SK-N-SH (cell line): ENCODE measurements at regions not wholly inside any gene's neighbourhood (a gene's known extent, or its start where the extent isn't known, plus 50 kb on each side); places are given as distances from the start of the nearest gene placed in this dataset.

ENCODE experiments used
- CTCF ChIA-PET: fragments of 300-600, 350-600 bp; formaldehyde crosslinking; extraction: SDS; loops from one replicate; lab custom pipeline; 2021; lab: Yijun Ruan, JAX
- POLR2A ChIA-PET: fragments of 350-600 bp; sonication (Branson Sonifier 250); formaldehyde crosslinking; extraction: SDS; loops from one replicate; lab custom pipeline; 2020; ENCODE audit warnings: antibody characterized with exemption, inconsistent platforms; lab: Yijun Ruan, JAX
- DNase-seq: peaks from one replicate; pipeline ENCODE4 v3.0.0; 2012
- H2AFZ ChIP-seq: fragments of 200-600 bp; sonication (generic); 2 replicates; pipeline ENCODE4 v1.8.1; 2016; ENCODE audit warnings: antibody characterized with exemption, mild to moderate bottlenecking, low read depth
- H3F3A ChIP-seq: fragments of 200-600 bp; sonication (generic); replicated peaks from 2 replicates; pipeline ENCODE3; 2016; ENCODE audit warnings: antibody characterized with exemption, mild to moderate bottlenecking; ENCODE audit not compliant: insufficient read depth
- H3K27ac ChIP-seq, 2 experiments: fragments of 200-500 bp in 1 of 2; fragments of 200-600 bp in 1 of 2; sonication (Bioruptor generic) in 1 of 2; sonication (generic), shearing (Covaris generic) in 1 of 2; 2 replicates each; pipeline versions ENCODE4 v1.5.1 to v1.6.1; 2014 to 2016; ENCODE audit warnings: low read depth in 2 of 2, inconsistent platforms in 1 of 2, low read length in 1 of 2, mild to moderate bottlenecking in 1 of 2, mixed read lengths in 1 of 2
- H3K27me3 ChIP-seq: fragments of 200-600 bp; sonication (generic), shearing (Covaris generic); 2 replicates; pipeline ENCODE4 v1.6.1; 2016; ENCODE audit warnings: mixed run types; ENCODE audit not compliant: insufficient read depth
- H3K36me3 ChIP-seq, 2 experiments: fragments of 200-500 bp in 1 of 2; fragments of 200-600 bp in 1 of 2; sonication (Bioruptor generic) in 1 of 2; sonication (generic) in 1 of 2; replicated peaks in 1 of 2; 2 replicates each; pipeline versions ENCODE3 to v1.5.1; 2014 to 2016; ENCODE audit warnings: low read length in 1 of 2, mild to moderate bottlenecking in 1 of 2; ENCODE audit not compliant: insufficient read depth in 2 of 2, control insufficient read depth in 1 of 2
- H3K4me1 ChIP-seq, 2 experiments: fragments of 200-500 bp in 1 of 2; fragments of 200-600 bp in 1 of 2; sonication (Bioruptor generic) in 1 of 2; sonication (generic), shearing (Covaris generic) in 1 of 2; 2 replicates each; pipeline versions ENCODE4 v1.5.1 to v1.6.1; 2014 to 2016; ENCODE audit warnings: low read depth in 1 of 2, low read length in 1 of 2, mixed run types in 1 of 2; ENCODE audit not compliant: insufficient read depth in 2 of 2, control insufficient read depth in 1 of 2
- H3K4me2 ChIP-seq: fragments of 200-600 bp; sonication (generic), shearing (Covaris generic); 2 replicates; pipeline ENCODE4 v1.6.1; 2017; ENCODE audit warnings: mixed run types
- H3K4me3 ChIP-seq, 2 experiments: fragments of 200-500 bp in 1 of 2; fragments of 200-600 bp in 1 of 2; sonication (Bioruptor generic) in 1 of 2; sonication (generic), shearing (Covaris generic) in 1 of 2; 2 replicates each; pipeline versions ENCODE4 v1.5.1 to v1.8.1; 2014 to 2016; ENCODE audit warnings: low read depth in 2 of 2, inconsistent platforms in 1 of 2, low read length in 1 of 2, mild to moderate bottlenecking in 1 of 2, mixed read lengths in 1 of 2, moderate library complexity in 1 of 2
- H3K79me2 ChIP-seq: fragments of 200-600 bp; sonication (generic); 2 replicates; pipeline ENCODE4 v1.8.1; 2017; ENCODE audit warnings: mild to moderate bottlenecking; ENCODE audit not compliant: insufficient read depth
- H3K9ac ChIP-seq: fragments of 200-600 bp; sonication (generic); 2 replicates; pipeline ENCODE4 v1.6.1; 2017; ENCODE audit warnings: mixed run types
- H3K9me2 ChIP-seq: fragments of 200-600 bp; sonication (generic); 2 replicates; pipeline ENCODE4 v1.6.1; 2017; ENCODE audit warnings: mixed run types
- H3K9me3 ChIP-seq: fragments of 200-600 bp; sonication (generic); 2 replicates; pipeline ENCODE4 v1.6.1; 2017; ENCODE audit warnings: mixed run types, mild to moderate bottlenecking, moderate library complexity
- H4K20me1 ChIP-seq: fragments of 200-600 bp; sonication (generic); 2 replicates; pipeline ENCODE4 v1.6.1; 2017; ENCODE audit warnings: mild to moderate bottlenecking, mixed run types; ENCODE audit not compliant: insufficient read depth
- CHD2 ChIP-seq: fragments of 150-350 bp; IDR thresholded peaks from 2 replicates; pipeline ENCODE4 v1.6.1; 2018; ENCODE audit warnings: low read length; ENCODE audit not compliant: partially characterized antibody
- FOXM1 ChIP-seq: IDR thresholded peaks from 2 replicates; pipeline ENCODE4 v1.4.0; 2012; ENCODE audit warnings: low read depth, mild to moderate bottlenecking
- NRF1 ChIP-seq: IDR thresholded peaks from 2 replicates; pipeline ENCODE4 v1.6.1; 2012; ENCODE audit warnings: low read depth, mild to moderate bottlenecking, low read length
- POLR2AphosphoS5 ChIP-seq: IDR thresholded peaks from 2 replicates; pipeline ENCODE4 v1.6.1; 2012; ENCODE audit warnings: low read depth, low read length
- RCOR1 ChIP-seq: fragments of 150-350 bp; IDR thresholded peaks from 2 replicates; pipeline ENCODE4 v1.6.1; 2017; ENCODE audit warnings: antibody characterized with exemption, low read length
- RFX5 ChIP-seq: IDR thresholded peaks from 2 replicates; pipeline ENCODE4 v1.6.1; 2012; ENCODE audit warnings: mild to moderate bottlenecking, improper control_type of control experiment, low read length
- TAF1 ChIP-seq: IDR thresholded peaks from 2 replicates; pipeline ENCODE4 v1.6.1; 2012; ENCODE audit warnings: low read depth, mild to moderate bottlenecking, low read length, moderate library complexity, borderline replicate concordance
- TEAD4 ChIP-seq: IDR thresholded peaks from 2 replicates; pipeline ENCODE4 v1.4.0; 2012; ENCODE audit warnings: mild to moderate bottlenecking, borderline replicate concordance; ENCODE audit not compliant: insufficient read depth
- WGBS: methylation state at CpG from one replicate; pipeline ENCODE4 v1.1.6; 2017; ENCODE audit warnings: low lambda C conversion rate; 5-methylcytosine and 5-hydroxymethylcytosine counted together
- TF ChIP-seq, protein P1 (sequence below): fragments of 200-600 bp; sonication (generic); IDR thresholded peaks from 2 replicates; pipeline ENCODE4 v1.6.1; 2017; ENCODE audit warnings: antibody characterized with exemption, mild to moderate bottlenecking, moderate library complexity
- TF ChIP-seq, protein P2 (sequence below): IDR thresholded peaks from 2 replicates; pipeline ENCODE4 v1.4.0; 2012; ENCODE audit warnings: low read depth
- TF ChIP-seq, protein P3 (sequence below): IDR thresholded peaks from 2 replicates; pipeline ENCODE4 v1.4.0; 2012; ENCODE audit warnings: low read depth, borderline replicate concordance
- TF ChIP-seq, protein P4 (sequence below): IDR thresholded peaks from 2 replicates; pipeline ENCODE4 v1.4.0; 2012; ENCODE audit warnings: low read depth, borderline replicate concordance
- TF ChIP-seq, protein P5 (sequence below): IDR thresholded peaks from 2 replicates; pipeline ENCODE4 v1.6.1; 2012; ENCODE audit warnings: mild to moderate bottlenecking, low read depth, low read length, moderate library complexity

DNA sequence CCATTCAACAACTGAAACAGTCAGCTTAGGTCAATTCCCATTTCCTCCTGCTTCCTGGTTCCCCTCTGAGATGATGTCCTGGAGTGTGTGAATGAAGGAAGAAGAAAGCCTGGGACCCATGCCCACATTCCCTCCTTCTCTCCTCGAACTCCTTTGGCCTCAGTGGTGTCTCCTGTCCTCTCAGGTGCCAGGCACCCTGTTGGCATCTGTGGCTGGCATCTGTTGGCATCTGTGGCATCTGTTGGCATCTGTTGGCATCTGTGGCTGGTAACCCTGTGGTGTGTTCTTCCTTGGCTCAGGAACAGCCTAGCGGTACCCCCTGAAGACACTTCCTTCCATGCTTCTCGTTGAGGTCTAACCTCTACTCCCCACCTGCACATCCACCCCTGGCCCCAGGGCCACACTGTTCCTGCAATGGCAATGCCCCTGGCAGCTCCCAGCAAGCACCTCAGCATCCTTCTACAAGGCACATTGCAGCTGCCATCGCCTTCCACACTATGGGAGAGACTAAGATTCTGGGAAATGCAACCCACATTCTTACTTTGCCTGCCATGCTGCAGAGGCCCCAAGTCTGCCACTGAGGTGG, 114.4 kb upstream of the NEBL start:
- CTCF ChIA-PET: interaction anchor here (1.5 kb wide), 1 partner anchor 20 kb away, joined by 5 read pairs; no protein-coding TSS in a partner anchor
- Histone ChIP-seq H3K79me2 (no peaks in the 10 kb centered on the region), H3K4me1 (no peaks in the 10 kb centered on the region), H3K4me2 (no peak overlapping the region), H2AFZ (no peak overlapping the region), H3K9me3 (no peaks in the 10 kb centered on the region), H3F3A (no peaks in the 10 kb centered on the region), H3K9ac (no peak overlapping the region), H3K9me2 (no peaks in the 10 kb centered on the region), H3K4me3 (no peak overlapping the region)
- no peak for DNase-seq
- TF ChIP-seq TAF1: no peak
- TF ChIP-seq RCOR1: no peak
- TF ChIP-seq, protein P1, sequence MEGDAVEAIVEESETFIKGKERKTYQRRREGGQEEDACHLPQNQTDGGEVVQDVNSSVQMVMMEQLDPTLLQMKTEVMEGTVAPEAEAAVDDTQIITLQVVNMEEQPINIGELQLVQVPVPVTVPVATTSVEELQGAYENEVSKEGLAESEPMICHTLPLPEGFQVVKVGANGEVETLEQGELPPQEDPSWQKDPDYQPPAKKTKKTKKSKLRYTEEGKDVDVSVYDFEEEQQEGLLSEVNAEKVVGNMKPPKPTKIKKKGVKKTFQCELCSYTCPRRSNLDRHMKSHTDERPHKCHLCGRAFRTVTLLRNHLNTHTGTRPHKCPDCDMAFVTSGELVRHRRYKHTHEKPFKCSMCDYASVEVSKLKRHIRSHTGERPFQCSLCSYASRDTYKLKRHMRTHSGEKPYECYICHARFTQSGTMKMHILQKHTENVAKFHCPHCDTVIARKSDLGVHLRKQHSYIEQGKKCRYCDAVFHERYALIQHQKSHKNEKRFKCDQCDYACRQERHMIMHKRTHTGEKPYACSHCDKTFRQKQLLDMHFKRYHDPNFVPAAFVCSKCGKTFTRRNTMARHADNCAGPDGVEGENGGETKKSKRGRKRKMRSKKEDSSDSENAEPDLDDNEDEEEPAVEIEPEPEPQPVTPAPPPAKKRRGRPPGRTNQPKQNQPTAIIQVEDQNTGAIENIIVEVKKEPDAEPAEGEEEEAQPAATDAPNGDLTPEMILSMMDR: no peak
- TF ChIP-seq NRF1: no peak
- no peak for TF ChIP-seq CHD2
- TF ChIP-seq, all 33 proteins: peak for 0
- WGBS: 51% methylated on average over 4 of the region's 4 CpGs
- POLR2A ChIA-PET: no interaction called here
- no peak overlapping the region for H3K27ac ChIP-seq
- H3K27me3 ChIP-seq: no peaks in the 10 kb centered on the region
- no peaks in the 10 kb centered on the region for H4K20me1 ChIP-seq
- no peaks in the 10 kb centered on the region for H3K36me3 ChIP-seq

DNA sequence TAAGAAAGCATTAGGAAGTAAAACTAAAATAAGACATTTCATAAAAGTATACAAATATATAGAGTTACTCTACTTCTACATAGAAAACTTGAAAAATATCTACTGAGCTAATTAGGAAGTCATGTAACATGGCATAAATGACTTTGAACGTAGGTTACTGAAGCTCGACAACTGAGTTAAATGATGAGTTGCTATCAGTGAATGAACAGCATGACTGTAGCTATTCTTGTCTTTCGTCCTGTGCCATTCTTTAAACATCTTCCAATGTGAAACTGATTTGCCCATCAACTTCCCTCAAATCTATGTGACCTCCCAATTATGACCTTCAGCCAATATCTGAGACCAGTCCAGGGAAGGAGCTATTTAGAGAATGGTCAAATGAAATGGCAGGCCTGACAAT, 113.5 kb upstream of the NEBL start:
- POLR2A ChIA-PET: no interaction called here
- Histone ChIP-seq H2AFZ (no peak overlapping the region), H3K4me1 (no peaks in the 10 kb centered on the region; a peak in 1 of 4 replicates), H3K9me3 (no peaks in the 10 kb centered on the region), H3F3A (no peaks in the 10 kb centered on the region), H3K4me2 (no peak overlapping the region), H4K20me1 (no peaks in the 10 kb centered on the region), H3K9ac (no peak overlapping the region), H3K4me3 (no peak overlapping the region), H3K79me2 (no peaks in the 10 kb centered on the region), H3K27ac (no peak overlapping the region), H3K36me3 (no peaks in the 10 kb centered on the region), H3K27me3 (no peaks in the 10 kb centered on the region), H3K9me2 (no peaks in the 10 kb centered on the region)
- no peak for DNase-seq
- CTCF ChIA-PET: interaction anchor here (1.0 to 1.5 kb wide), 4 partner anchors 9 to 21 kb away, joined by 3 to 5 read pairs (median 4); no protein-coding TSS in a partner anchor
- 59% methylated on average over 3 of the region's 3 CpGs for WGBS
- no peak for TF ChIP-seq TAF1
- TF ChIP-seq, protein P2, sequence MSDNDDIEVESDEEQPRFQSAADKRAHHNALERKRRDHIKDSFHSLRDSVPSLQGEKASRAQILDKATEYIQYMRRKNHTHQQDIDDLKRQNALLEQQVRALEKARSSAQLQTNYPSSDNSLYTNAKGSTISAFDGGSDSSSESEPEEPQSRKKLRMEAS: no peak
- TF ChIP-seq, protein P3, sequence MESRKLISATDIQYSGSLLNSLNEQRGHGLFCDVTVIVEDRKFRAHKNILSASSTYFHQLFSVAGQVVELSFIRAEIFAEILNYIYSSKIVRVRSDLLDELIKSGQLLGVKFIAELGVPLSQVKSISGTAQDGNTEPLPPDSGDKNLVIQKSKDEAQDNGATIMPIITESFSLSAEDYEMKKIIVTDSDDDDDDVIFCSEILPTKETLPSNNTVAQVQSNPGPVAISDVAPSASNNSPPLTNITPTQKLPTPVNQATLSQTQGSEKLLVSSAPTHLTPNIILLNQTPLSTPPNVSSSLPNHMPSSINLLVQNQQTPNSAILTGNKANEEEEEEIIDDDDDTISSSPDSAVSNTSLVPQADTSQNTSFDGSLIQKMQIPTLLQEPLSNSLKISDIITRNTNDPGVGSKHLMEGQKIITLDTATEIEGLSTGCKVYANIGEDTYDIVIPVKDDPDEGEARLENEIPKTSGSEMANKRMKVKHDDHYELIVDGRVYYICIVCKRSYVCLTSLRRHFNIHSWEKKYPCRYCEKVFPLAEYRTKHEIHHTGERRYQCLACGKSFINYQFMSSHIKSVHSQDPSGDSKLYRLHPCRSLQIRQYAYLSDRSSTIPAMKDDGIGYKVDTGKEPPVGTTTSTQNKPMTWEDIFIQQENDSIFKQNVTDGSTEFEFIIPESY: no peak
- TF ChIP-seq POLR2AphosphoS5: no peak
- no peak for TF ChIP-seq TEAD4
- TF ChIP-seq, protein P4, sequence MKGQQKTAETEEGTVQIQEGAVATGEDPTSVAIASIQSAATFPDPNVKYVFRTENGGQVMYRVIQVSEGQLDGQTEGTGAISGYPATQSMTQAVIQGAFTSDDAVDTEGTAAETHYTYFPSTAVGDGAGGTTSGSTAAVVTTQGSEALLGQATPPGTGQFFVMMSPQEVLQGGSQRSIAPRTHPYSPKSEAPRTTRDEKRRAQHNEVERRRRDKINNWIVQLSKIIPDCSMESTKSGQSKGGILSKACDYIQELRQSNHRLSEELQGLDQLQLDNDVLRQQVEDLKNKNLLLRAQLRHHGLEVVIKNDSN: no peak
- no peak for TF ChIP-seq FOXM1
- no peak for TF ChIP-seq RFX5
- TF ChIP-seq CHD2: no peak
- TF ChIP-seq, protein P1: no peak
- TF ChIP-seq, protein P5, sequence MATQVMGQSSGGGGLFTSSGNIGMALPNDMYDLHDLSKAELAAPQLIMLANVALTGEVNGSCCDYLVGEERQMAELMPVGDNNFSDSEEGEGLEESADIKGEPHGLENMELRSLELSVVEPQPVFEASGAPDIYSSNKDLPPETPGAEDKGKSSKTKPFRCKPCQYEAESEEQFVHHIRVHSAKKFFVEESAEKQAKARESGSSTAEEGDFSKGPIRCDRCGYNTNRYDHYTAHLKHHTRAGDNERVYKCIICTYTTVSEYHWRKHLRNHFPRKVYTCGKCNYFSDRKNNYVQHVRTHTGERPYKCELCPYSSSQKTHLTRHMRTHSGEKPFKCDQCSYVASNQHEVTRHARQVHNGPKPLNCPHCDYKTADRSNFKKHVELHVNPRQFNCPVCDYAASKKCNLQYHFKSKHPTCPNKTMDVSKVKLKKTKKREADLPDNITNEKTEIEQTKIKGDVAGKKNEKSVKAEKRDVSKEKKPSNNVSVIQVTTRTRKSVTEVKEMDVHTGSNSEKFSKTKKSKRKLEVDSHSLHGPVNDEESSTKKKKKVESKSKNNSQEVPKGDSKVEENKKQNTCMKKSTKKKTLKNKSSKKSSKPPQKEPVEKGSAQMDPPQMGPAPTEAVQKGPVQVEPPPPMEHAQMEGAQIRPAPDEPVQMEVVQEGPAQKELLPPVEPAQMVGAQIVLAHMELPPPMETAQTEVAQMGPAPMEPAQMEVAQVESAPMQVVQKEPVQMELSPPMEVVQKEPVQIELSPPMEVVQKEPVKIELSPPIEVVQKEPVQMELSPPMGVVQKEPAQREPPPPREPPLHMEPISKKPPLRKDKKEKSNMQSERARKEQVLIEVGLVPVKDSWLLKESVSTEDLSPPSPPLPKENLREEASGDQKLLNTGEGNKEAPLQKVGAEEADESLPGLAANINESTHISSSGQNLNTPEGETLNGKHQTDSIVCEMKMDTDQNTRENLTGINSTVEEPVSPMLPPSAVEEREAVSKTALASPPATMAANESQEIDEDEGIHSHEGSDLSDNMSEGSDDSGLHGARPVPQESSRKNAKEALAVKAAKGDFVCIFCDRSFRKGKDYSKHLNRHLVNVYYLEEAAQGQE: no peak
